Heart left ventricle (tissue), 16 donors: ENCODE measurements at regions not wholly inside any gene's neighbourhood (a gene's known extent, or its start where the extent isn't known, plus 50 kb on each side); places are given as distances from the start of the nearest gene placed in this dataset.

Experiments
- ATAC-seq, 4 donors: fragments of 200-7000 bp; cut with Tn5 transposase; one replicate each; pipeline ENCODE4 v1.9.1; 2020 to 2022; ENCODE audit warnings: moderate library complexity in 4 of 4, mild to moderate bottlenecking in 3 of 4, moderate number of reproducible peaks in 1 of 4
- DNase-seq, 5 donors: peaks; one replicate each; pipeline ENCODE4 v3.0.0-alpha.2; 2020
- H3K27ac ChIP-seq, 12 donors: fragments of 200-600 bp; sonication (generic) in 4 of 12; one replicate each; pipeline versions ENCODE4 v1.5.0 to v1.8.0; 2016 to 2022; ENCODE audit warnings: mild to moderate bottlenecking in 2 of 12
- H3K27me3 ChIP-seq, 9 donors: fragments of 200-600 bp; sonication (generic) in 2 of 9; one replicate each; pipeline versions ENCODE4 v1.5.1 to v1.8.0; 2016 to 2022; ENCODE audit warnings: mild to moderate bottlenecking in 3 of 9
- H3K36me3 ChIP-seq, 9 donors: fragments of 200-600 bp; sonication (generic) in 2 of 9; one replicate each; pipeline versions ENCODE4 v1.5.0 to v1.8.0; 2018 to 2022; ENCODE audit warnings: mild to moderate bottlenecking in 2 of 9
- H3K4me1 ChIP-seq, 12 donors: fragments of 200-600 bp; sonication (generic) in 4 of 12; one replicate each; pipeline versions ENCODE4 v1.5.0 to v1.8.0; 2016 to 2022; ENCODE audit warnings: mild to moderate bottlenecking in 3 of 12
- H3K4me3 ChIP-seq, 12 donors: fragments of 200-600 bp; sonication (generic) in 4 of 12; one replicate each; pipeline versions ENCODE4 v1.5.0 to v1.8.0; 2017 to 2022; ENCODE audit warnings: mild to moderate bottlenecking in 9 of 12, moderate library complexity in 4 of 12
- H3K9me3 ChIP-seq, 12 donors: fragments of 200-600 bp; sonication (generic) in 4 of 12; one replicate each; pipeline versions ENCODE4 v1.5.0 to v1.8.0; 2016 to 2022; ENCODE audit warnings: mild to moderate bottlenecking in 1 of 12
- CTCF ChIP-seq, 12 donors: fragments of 200-600 bp; sonication (generic) in 4 of 12; IDR thresholded peaks; one replicate each; pipeline versions ENCODE4 v1.5.0 to v1.8.0; 2018 to 2022; ENCODE audit warnings: antibody characterized with exemption in 12 of 12, mild to moderate bottlenecking in 5 of 12
- POLR2A ChIP-seq, 2 donors: fragments of 450-650 bp; IDR thresholded peaks; one replicate each; pipeline ENCODE4 v1.6.1; 2017; ENCODE audit warnings: antibody characterized with exemption in 2 of 2, mild to moderate bottlenecking in 2 of 2, moderate library complexity in 2 of 2
- WGBS, 4 donors: extraction: QIAGEN DNeasy Blood & Tissue Kit in 2 of 4; methylation state at CpG; one replicate each; pipeline versions ENCODE4 v1.1.5 to v1.1.7; 2013 to 2018; 5-methylcytosine and 5-hydroxymethylcytosine counted together
- intact Hi-C, 10 donors: fragments of 100-400 bp; cut with DNase I; formaldehyde crosslinking; loops; one replicate each; pipeline versions ENCODE4 v1.11.1 to v1.14.2; 2022
- donor health status: ischemic (EF 13 %, LVEDD 7.1; RV severe dilation, severe dysfunction).
- donor health status: healthy with polysubstance abuse.
- donor health status: DM: no; HTN: yes; CAD: no.
- donor health status: DM: no; HTN: no; CAD: no.
- donor health status: ischemic (EF 25% LVEDD 6.9; RV normal size, moderate dysfunction).
- donor health status: ischemic (EF 25% LVEDD 5.7; RV mildly dilated, moderate dysfunction).
- donor health status: healthy.
- donor health status: DM: yes; HTN: yes; CAD: no.
- donor health status: ischemic (EF 35%, LVEDD 5.7; RV mildly dilated, moderate dysfunction).
- donor health status: nonischemic (EF 11% LVEDD 7.7; RV severe dilation, severe dysfunction).
- donor health status: DM: yes; HTN: yes; CAD: no.
- donor health status: PGD.
- donor health status: ischemic (EF 29% LVEDD 5.4; RV normal size, mild dysfunction).
- donor health status: nonischemic (EF 23%, LVEDD 6.1; RV moderate dilation, normal function).

DNA sequence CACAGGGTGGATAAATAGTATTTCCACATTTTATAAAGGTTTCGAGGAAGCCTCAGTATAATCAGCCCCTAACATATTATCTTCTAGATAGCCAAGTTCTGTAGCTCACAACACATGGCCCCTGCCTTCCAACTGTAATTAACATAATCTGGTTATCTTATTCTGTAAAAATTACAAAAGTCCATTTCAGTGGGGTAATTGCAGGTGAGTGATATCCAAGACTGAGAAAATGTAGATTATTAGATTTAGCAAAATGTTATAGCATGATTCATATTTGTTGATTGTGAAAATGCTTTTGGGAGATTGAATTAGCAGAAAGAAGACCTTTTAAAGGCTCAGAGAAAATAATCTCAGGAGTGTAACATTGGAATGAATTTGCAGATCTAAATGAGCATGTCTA is 168.3 kb upstream of the GPC6 start:
- H3K9me3 ChIP-seq = no peaks in the 10 kb centered on the region
- no peaks in the 10 kb centered on the region for H3K27me3 ChIP-seq
- no peak overlapping the region for H3K4me3 ChIP-seq
- H3K27ac ChIP-seq = no peak overlapping the region
- no peaks in the 10 kb centered on the region for H3K36me3 ChIP-seq
- no peak for ATAC-seq
- intact Hi-C loops = no loop called here
- WGBS, 4 donors = 64 to 79% (median 68%) methylated on average over 1 of the region's 1 CpG
- DNase-seq = no peak
- no peak for TF ChIP-seq CTCF (IDR thresholded peaks at IDR 0.05)
- no peak for TF ChIP-seq POLR2A (IDR thresholded peaks at IDR 0.05)
- H3K4me1 ChIP-seq = no peaks in the 10 kb centered on the region

GRCh38 chr13:93060144-93060543 is 166.5 kb upstream of the GPC6 start:
- DNase-seq (no peak), ATAC-seq (no peak)
- intact Hi-C loops = no loop called here
- Histone ChIP-seq H3K4me3 (no peak overlapping the region), H3K9me3 (no peaks in the 10 kb centered on the region), H3K36me3 (no peaks in the 10 kb centered on the region), H3K27ac (no peak overlapping the region), H3K4me1 (no peaks in the 10 kb centered on the region), H3K27me3 (no peaks in the 10 kb centered on the region)
- TF ChIP-seq POLR2A (IDR thresholded peaks at IDR 0.05) (no peak), CTCF (IDR thresholded peaks at IDR 0.05) (no peak)
- 76 to 85% (median 84%) methylated on average over 5 of the region's 5 CpGs for WGBS, 4 donors

DNA sequence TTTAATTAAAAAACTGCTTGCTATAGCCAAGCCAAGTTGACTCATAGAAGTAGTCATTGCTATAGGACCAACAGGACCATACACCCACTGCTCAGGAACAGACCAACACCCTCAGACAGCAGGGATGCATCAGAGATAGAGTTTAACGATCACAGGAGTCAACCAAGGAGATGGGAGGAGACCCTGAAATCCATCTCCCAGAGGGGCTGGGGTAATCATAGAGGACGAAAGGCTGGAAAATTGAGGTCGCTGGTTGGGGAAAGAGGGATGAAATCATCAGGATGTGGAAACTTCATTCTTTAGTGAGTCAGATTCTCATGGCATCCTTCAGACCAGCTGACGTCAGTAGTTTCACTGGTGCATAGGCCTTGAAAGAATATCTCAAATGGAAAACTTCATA is 160.4 kb upstream of the GPC6 start:
- Histone ChIP-seq H3K4me1 (no peaks in the 10 kb centered on the region), H3K27ac (no peak overlapping the region), H3K36me3 (no peaks in the 10 kb centered on the region), H3K27me3 (no peaks in the 10 kb centered on the region), H3K9me3 (no peaks in the 10 kb centered on the region), H3K4me3 (no peak overlapping the region)
- DNase-seq (peak in 2 of 5 donors; percentile 17 to 25), ATAC-seq (peak in 2 of 4 donors; percentile 78 to 88)
- TF ChIP-seq CTCF (IDR thresholded peaks at IDR 0.05) (no peak), POLR2A (IDR thresholded peaks at IDR 0.05) (no peak)
- 61 to 68% (median 64%) methylated on average over 4 of the region's 4 CpGs for WGBS, 4 donors
- intact Hi-C loops = no loop called here

DNA sequence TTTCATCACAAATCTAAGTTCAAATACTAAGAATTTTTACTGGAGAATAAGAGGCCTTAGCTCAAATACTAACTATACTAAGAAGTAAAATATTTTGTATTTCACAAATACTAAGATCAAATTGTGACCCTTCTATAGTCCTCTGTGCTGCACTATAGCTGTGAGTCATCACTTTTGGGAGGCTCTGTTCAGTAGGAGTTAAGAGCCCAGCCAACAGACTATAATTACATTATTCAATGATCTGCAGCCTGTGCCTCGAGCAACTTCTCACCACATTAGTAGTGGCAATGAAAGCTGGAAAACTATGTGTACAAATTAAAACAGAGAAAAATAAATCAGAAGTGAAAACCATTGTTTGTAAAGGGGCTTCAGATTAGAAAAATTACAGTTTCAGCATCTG is 147.3 kb upstream of the GPC6 start:
- WGBS, 4 donors = 28 to 58% (median 32%) methylated on average over 1 of the region's 1 CpG
- TF ChIP-seq POLR2A (IDR thresholded peaks at IDR 0.05) (no peak), CTCF (IDR thresholded peaks at IDR 0.05) (no peak)
- intact Hi-C loops = no loop called here
- ATAC-seq (no peak), DNase-seq (no peak)
- Histone ChIP-seq H3K9me3 (no peaks in the 10 kb centered on the region), H3K27me3 (no peaks in the 10 kb centered on the region), H3K4me3 (no peak overlapping the region), H3K36me3 (no peaks in the 10 kb centered on the region), H3K4me1 (no peaks in the 10 kb centered on the region), H3K27ac (no peak overlapping the region)
